NT2/D1 (cell line): ENCODE measurements at regions not wholly inside any gene's neighbourhood (a gene's known extent, or its start where the extent isn't known, plus 50 kb on each side); places are given as distances from the start of the nearest gene placed in this dataset.

ENCODE experiments used
- DNase-seq: peaks from one replicate; pipeline ENCODE4 v3.0.0-alpha.2; 2011; ENCODE audit warnings: low read depth, low spot score
- H3K27me3 ChIP-seq: 2 replicates; pipeline ENCODE4 v1.6.0; 2011; ENCODE audit warnings: mild to moderate bottlenecking; ENCODE audit not compliant: insufficient read length, insufficient read depth
- H3K36me3 ChIP-seq: 2 replicates; pipeline ENCODE4 v1.6.1; 2011; ENCODE audit warnings: mild to moderate bottlenecking, low read length, mixed read lengths; ENCODE audit not compliant: insufficient read depth, insufficient read length
- H3K4me1 ChIP-seq: 2 replicates; pipeline ENCODE4 v1.5.1; 2011; ENCODE audit not compliant: insufficient read depth, insufficient read length
- H3K4me3 ChIP-seq: 2 replicates; pipeline ENCODE4 v1.5.1; 2011; ENCODE audit warnings: low read depth; ENCODE audit not compliant: insufficient read length
- H3K9ac ChIP-seq: 2 replicates; pipeline ENCODE4 v1.6.0; 2011; ENCODE audit warnings: low read depth; ENCODE audit not compliant: insufficient read length
- H3K9me3 ChIP-seq: 2 replicates; pipeline ENCODE4 v1.5.1; 2011; ENCODE audit warnings: mild to moderate bottlenecking, low read length; ENCODE audit not compliant: insufficient read depth
- SUZ12 ChIP-seq: IDR thresholded peaks from 2 replicates; pipeline ENCODE4 v1.6.1; 2011; ENCODE audit not compliant: insufficient read length, insufficient read depth; ENCODE audit errors: extremely low read depth
- YY1 ChIP-seq: IDR thresholded peaks from 2 replicates; pipeline ENCODE4 v1.6.1; 2011; ENCODE audit not compliant: insufficient read length, insufficient read depth
- ZNF274 ChIP-seq: IDR thresholded peaks from 2 replicates; pipeline ENCODE4 v1.6.1; 2011; ENCODE audit warnings: mild to moderate bottlenecking, low read depth, low read length

- Histone ChIP-seq H3K36me3 (no peaks in the 10 kb centered on the region), H3K4me3 (no peak overlapping the region), H3K9ac (no peak overlapping the region), H3K4me1 (no peaks in the 10 kb centered on the region), H3K27me3 (no peaks in the 10 kb centered on the region), H3K9me3 (no peaks in the 10 kb centered on the region)
- DNase-seq = no peak
- TF ChIP-seq SUZ12 (no peak), ZNF274 (no peak), YY1 (no peak)
These were observed 71.7 kb upstream of the ZNRF2 start for GRCh38 chr7:30212701-30213111.

- H3K27me3 ChIP-seq = no peaks in the 10 kb centered on the region
- H3K36me3 ChIP-seq = no peaks in the 10 kb centered on the region
- H3K9ac ChIP-seq = no peak overlapping the region
- no peak for TF ChIP-seq YY1
- no peaks in the 10 kb centered on the region for H3K9me3 ChIP-seq
- H3K4me1 ChIP-seq = no peaks in the 10 kb centered on the region
- H3K4me3 ChIP-seq = no peak overlapping the region
- DNase-seq = no peak
These were observed 70.8 kb upstream of the ZNRF2 start for GRCh38 chr7:30213637-30214036.

DNA sequence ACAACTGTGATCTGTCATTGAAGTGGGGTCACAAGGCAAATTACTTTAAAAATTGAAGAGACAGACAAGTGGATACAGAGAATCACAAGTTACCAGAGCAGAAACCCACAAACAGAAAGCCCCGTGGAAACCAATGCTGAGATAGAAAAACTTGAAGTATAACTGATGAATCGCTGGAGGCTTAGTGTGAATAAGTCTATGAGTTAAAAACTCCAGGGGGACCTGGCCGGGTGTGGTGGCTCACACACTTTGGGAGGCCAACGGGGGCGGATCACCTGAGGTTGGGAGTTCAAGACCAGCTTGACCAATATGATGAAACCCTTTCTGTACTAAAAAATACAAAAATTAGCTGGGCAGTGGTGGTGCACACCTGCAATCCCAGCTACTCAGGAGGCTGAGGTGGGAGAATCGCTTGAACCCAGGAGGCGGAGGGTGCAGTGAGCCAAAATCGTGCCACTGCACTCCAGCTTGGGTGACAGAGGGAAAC lies 69.7 kb upstream of the ZNRF2 start:
- TF ChIP-seq ZNF274 (no peak), SUZ12 (no peak), YY1 (no peak)
- H3K36me3 ChIP-seq = no peaks in the 10 kb centered on the region
- no peaks in the 10 kb centered on the region for H3K27me3 ChIP-seq
- DNase-seq = no peak
- H3K9ac ChIP-seq = no peak overlapping the region
- H3K9me3 ChIP-seq = peaks cover 5% of the 10 kb centered on the region; the same call in 1 of the 2 replicates
- no peak overlapping the region for H3K4me3 ChIP-seq
- no peaks in the 10 kb centered on the region for H3K4me1 ChIP-seq

DNA sequence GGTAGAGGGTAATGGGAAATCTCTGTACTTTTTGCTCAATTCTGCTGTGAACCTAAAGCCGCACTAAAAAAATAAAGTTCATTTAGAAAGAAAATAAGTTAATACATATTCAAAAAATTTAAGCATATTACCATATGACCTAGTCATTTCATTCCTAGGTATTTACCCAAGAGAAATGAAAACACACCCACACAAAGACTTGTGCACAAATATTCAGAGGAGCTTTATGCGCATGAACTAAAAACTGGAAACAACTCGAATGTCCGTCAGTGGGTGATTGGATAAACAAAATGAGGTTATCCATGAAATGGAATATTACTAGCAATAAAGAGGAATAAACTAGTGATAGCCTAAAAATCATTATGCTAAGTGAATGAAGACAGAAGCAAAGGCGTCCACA lies 62.6 kb upstream of the ZNRF2 start:
- no peaks in the 10 kb centered on the region for H3K27me3 ChIP-seq
- H3K9ac ChIP-seq = no peak overlapping the region
- peaks cover 6% of the 10 kb centered on the region; the same call in 1 of the 2 replicates for H3K9me3 ChIP-seq
- H3K4me3 ChIP-seq = no peak overlapping the region
- no peak for TF ChIP-seq YY1
- no peak for TF ChIP-seq SUZ12
- no peak for TF ChIP-seq ZNF274
- no peaks in the 10 kb centered on the region for H3K36me3 ChIP-seq
- H3K4me1 ChIP-seq = peaks cover 4% of the 10 kb centered on the region
- no peak for DNase-seq

GRCh38 chr7:30222515-30223215 lies 61.7 kb upstream of the ZNRF2 start:
- H3K4me3 ChIP-seq = no peak overlapping the region
- H3K36me3 ChIP-seq = no peaks in the 10 kb centered on the region
- H3K9ac ChIP-seq = no peak overlapping the region
- peaks cover 4% of the 10 kb centered on the region for H3K4me1 ChIP-seq
- H3K27me3 ChIP-seq = no peaks in the 10 kb centered on the region
- no peak for TF ChIP-seq YY1
- peaks cover 6% of the 10 kb centered on the region; the same call in 1 of the 2 replicates for H3K9me3 ChIP-seq
- DNase-seq = no peak

DNA sequence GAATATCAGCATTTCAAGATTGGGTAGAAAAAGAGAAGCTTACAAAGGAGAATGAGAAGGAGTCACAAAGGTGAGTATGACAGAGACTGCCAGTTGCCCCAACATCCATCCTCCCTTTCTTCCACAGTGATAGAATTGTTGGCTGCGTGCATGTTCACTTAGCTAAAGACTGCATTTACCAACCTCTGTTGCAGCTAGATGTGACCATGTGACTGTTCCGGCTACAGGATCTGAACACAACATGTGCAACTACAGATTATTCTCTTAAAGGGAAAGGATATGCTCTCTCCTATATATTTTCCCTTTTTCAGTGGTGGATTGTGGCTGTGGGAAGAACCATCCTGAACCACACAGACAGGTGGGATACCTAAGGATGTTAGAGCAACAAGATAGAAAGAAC lies 60.5 kb upstream of the ZNRF2 start:
- DNase-seq = no peak
- no peak overlapping the region for H3K9ac ChIP-seq
- no peak for TF ChIP-seq YY1
- no peak for TF ChIP-seq SUZ12
- no peak for TF ChIP-seq ZNF274

DNA sequence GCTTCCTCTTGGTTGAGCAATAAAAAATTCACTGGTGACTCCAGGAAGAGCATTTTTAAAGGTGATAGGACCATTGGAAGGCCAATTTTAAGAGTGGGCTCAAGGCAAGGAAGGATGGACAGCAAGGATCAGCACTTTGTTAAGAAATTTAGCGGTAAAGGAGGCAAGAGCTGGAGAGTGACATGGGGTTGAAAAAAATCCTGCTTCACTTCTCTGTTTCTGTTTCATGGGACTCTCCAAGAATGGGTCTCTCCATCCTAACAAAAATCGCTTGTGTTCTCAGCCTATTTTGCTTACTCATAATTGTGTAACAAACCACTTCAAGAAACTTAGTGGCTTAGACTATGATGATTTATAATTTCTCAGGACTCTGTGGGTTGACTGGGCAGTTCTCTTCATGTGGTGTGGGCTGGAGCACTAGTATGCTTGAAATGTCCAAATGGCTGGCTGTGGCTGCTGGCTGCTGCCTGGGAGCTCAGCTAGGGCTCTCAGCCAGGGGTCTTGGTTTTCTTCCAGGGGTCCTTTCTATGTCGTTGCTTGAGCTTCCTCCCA lies 59.8 kb upstream of the ZNRF2 start:
- H3K9me3 ChIP-seq = peaks cover 2% of the 10 kb centered on the region; the same call in 1 of the 2 replicates
- no peak for TF ChIP-seq YY1
- H3K4me1 ChIP-seq = peaks cover 4% of the 10 kb centered on the region
- DNase-seq = no peak
- no peaks in the 10 kb centered on the region for H3K27me3 ChIP-seq
- H3K36me3 ChIP-seq = no peaks in the 10 kb centered on the region
- no peak overlapping the region for H3K4me3 ChIP-seq
- H3K9ac ChIP-seq = no peak overlapping the region

More for the DNA sequence above, 60.5 kb upstream of the ZNRF2 start:
- H3K36me3 ChIP-seq = no peaks in the 10 kb centered on the region
- H3K4me1 ChIP-seq = peaks cover 4% of the 10 kb centered on the region
- no peaks in the 10 kb centered on the region for H3K27me3 ChIP-seq
- no peak overlapping the region for H3K4me3 ChIP-seq
- H3K9me3 ChIP-seq = peaks cover 6% of the 10 kb centered on the region; the same call in 1 of the 2 replicates
